CD4-positive, alpha-beta T cell treated with Interleukin-21 for 1 hour (primary cell): ENCODE measurements at regions not wholly inside any gene's neighbourhood (a gene's known extent, or its start where the extent isn't known, plus 50 kb on each side); places are given as distances from the start of the nearest gene placed in this dataset.
"Not testable (repeated sequence)": the region's sequence is repeated elsewhere in the genome, so short reads cannot be mapped to it uniquely, and the experiment has no call there.

Experiments
- DNase-seq: peaks from one replicate; pipeline ENCODE4 v3.0.0-alpha.2; 2020

- no peak for DNase-seq
These were observed 441.8 kb upstream of the MKI67 start for GRCh38 chr10:128568041-128568440.

DNA sequence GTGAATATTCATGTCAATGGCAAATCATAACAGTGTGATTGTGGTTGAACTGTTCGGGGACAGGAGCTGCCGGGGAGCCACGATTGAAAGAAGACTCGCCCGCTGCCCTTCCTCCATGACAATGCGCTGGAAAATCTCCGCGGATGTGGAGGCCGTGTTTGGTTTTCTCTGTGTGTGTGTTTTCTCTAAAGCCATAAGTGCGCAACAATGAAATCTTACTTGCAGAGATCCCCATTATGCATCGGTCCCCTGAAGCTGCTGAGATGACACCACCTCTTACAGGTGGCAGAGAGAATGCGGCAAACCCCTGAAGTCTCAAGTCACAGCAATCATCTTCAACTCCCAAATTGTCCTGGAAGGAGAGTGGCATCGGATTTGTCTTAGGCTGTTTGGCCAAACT lies 442.3 kb upstream of the MKI67 start:
- no peak for DNase-seq

DNA sequence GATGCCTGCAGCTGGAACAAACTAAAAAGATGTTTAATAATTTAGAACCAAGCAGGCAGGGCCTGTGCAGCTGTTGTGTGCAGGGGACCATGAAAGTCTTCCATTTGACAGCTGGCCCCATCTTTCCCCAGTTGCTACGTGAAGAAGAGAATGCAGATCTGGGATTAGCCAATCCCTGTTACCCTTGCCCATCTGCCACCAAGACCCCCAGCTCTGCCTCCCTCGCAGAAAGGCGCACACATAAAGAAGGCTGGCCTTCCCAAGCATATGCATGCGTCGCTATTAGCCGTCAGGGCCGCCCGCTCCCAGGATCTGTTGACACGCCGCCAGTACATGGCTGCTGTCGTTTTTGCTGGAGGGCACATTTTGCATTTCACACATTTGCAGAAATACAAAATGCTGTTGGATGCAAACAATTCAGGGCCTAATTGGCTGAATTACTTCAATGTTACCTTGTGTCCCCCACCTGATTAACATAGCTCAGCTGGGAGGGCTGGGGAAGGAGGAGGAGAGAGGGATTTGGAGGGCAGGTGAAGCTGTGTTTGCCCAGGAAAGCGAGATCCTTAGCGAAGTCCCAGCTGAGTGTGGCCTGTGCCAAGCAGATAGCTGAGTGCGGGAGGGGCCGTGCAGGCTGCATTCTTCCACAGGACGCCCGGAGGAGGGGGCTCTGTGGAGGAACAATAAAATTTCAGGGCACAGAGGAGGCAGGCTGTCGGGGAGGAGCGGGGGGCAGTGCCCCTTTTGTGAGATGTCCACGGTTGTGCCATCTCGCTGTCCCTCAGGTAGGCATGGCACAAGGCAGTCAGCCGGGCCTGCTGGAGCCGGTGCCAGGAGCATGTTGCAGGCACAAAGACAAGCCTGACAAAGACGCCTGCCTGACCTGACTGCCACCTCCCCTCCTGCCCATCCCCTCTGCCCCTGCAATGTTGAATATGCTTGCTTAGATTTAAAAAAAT lies 443.0 kb upstream of the MKI67 start:
- no peak for DNase-seq

DNA sequence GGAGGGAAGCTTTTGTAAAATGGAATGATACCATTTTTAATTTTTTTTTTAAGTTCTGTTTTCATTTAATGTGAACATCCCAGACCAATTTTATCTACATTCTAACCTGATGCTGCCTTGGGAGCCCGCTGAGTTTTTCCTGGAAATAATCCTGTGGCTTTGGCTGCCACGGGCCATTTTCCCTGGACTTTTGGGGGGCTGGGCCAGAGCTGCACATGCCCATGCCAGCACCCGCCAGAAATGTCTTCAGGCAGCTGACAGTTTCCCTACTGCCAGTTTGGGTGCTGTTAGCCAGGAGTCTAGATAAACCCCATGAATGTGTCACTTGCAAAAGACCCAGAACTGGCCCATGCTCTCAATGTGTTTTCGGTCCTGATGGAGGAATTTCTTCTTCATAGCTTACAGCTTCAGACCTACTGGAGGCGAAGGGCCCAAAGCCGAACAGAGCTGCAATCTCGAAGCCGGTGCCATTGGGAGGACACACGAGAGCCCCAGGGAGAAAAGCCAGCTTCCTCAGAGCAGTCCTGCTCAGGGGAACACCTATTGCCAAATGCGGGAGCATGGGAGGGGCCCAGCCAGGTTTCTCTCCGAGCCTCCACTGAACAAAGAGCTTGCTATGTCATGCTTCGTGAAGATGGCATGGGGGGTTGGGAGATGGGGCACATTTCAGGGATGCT lies 444.2 kb upstream of the MKI67 start:
- DNase-seq = no peak

DNA sequence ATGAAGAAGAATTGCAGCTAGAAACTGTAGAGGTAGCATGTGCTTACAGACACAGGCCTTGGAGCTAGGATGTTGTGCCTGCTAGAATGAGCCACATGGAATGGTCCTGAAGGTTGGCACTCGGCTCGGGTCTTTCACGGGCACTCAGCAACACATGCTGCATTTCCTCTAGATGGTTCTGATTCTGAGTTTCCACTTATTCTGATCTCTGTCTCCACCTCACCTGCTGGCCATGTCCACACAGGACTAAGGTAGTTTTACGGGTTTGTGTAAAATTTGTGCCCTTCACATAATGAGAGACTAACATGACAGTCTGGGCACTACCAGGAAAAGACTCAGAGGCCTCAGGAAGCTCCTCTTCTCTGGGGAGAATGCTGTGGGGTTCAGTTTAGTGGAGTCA lies 444.8 kb upstream of the MKI67 start:
- DNase-seq = no peak

DNA sequence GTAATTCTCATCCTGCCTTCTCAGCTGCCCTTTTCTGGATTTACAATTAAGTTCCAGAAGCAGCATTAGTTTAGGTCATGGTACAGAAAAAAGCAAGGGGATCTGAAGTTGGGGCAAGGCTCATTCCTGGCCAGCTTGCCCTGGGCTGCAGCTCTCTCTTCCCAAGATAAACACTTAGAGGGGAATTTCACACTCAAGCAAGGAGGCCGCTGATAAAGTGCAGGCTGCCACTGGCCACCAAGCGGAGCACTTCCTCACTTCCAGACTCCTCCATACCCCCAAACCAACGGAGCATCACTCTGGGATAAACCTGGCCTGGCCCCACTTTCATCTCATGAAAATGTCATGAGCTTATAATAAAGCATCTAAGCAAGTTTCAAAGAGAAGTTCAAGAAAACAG lies 445.5 kb upstream of the MKI67 start:
- DNase-seq = no peak

- no peak for DNase-seq
These were observed 446.5 kb upstream of the MKI67 start for GRCh38 chr10:128572696-128573095.

DNA sequence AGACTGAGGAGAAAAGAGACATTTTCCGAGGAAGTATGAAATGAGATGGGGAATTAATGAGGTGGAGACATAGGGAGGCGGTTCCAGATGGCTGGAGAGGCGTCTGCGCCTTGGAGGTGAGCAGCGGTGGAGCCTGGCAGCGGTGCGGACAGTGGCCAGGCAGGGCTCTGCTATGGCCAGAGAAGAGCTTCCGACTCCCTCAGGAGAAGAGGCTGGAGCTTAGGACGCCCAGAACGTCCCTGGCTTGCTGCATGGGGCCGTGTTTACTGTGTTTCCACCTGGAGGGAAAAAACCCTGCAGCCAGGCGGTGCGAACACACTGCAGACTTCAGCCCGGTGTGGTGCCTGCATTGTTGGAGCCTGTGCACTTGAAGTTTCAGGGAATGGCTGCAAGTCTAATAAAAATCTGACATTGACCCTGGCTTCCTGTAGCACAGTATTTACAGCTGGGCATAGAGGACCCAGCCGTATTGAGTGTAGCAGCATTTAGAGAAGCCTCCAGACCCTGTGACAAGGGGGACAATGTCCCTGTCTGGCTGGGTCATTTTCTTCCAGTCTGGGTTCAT lies 447.1 kb upstream of the MKI67 start:
- no peak for DNase-seq

- no peak for DNase-seq
These were observed 447.8 kb upstream of the MKI67 start for GRCh38 chr10:128573986-128574385.

GRCh38 chr10:128574581-128575210 lies 448.5 kb upstream of the MKI67 start:
- no peak for DNase-seq

DNA sequence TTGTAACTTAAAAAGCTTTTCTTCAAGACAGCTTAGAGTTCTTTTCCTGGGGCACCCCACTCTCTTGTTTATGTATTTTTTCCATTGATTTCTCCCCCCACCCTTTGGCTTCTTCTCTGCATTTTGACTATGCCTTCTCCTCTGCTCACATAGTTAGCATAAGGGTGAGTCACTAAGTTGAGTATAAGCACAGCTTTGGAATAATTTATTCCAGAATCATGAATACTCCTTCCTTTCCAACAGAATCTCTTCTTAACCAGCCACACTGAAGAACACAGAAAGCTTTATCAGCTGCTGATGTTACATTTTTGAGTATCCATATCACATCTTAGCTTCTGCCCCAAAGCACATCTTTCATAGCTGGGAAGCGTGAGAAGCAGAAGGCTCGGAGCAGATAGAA lies 449.5 kb upstream of the MKI67 start:
- no peak for DNase-seq

- no peak for DNase-seq
These were observed 450.1 kb upstream of the MKI67 start for GRCh38 chr10:128576336-128576735.

- DNase-seq = no peak
These were observed 450.9 kb upstream of the MKI67 start for GRCh38 chr10:128576943-128577670.

DNA sequence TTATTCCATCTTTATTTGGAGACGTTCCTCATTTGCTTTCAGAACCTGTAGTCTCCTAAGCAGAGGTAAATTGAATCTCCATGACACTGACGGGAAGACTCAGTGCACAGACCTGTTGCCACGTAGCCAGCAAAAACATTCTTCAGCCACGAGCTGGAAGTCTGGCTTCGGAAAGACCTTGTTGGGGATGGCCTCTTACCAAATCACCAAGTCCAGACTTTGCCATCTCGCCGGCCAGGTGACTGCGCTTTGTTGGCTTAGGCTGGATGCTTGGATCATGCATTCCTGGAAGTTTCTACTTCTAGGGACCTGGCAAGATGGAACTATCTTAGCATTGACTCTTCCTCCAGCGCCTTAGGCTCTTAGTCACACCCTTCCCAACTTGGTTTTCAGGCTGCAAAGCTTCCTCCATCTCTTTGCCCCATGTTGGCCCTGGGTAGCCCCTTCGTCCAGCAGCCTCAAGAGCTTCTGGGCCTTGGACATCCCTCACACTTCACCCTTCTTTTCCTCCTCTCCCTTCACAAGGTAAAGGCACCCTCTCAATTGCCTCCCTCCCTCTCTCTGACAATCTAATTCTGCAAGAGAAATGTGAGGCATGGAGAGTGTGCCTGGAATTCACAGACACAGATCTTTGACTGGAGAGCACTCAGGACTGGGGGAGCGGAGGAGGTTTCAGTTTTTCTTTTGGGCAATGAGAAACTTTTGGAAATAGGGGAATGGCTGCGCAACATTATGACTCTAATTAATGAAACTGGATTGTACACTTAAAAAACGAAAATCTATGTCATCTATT lies 451.9 kb upstream of the MKI67 start:
- DNase-seq = no peak

DNA sequence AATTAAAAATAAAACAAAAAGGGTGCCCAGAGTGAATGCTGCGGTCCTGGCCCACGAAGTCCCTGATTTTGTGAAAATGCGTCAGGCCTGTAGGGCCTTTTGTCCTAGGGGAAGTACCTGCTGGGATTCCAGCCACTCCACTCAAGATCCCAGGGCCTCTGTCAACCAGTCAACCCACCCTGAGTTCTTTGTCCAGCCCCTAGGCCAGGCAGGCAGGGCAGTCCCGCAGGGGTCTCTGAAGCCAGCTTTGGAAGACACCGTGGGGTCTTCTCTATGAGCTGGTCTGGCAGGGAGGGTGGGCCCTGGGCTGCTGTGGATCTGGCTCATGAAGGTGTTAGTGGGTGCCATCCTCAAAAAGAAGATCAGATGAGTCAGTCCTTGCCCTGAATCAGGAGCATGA lies 452.5 kb upstream of the MKI67 start:
- DNase-seq = no peak

DNA sequence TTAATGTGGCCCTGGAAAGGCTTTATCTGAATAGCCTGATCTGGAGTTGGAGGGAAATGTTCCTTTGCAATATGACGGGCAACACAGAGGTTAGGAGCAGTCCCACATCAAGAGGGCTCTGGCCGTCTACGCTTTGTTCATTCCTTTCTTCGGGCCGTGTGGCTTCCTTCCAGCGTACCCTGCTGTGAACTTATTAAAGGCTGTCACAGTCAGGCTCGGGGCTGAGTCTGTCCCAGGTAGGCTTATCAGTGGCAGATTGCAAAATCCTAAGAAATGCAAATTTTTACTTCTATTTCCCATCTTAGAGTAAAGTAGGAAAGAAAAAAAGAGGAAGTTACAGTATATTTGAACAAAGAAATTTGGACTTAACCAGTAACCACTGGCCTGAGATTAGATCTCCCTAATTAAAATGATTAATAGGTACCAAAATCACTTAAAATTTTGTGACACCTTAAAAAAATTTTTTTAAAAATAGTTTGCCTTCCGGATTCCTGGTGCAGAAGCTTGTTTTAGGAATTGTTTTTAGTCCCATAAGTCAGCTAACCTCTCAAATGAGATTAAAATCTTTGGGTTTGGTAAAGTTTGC lies 453.1 kb upstream of the MKI67 start:
- DNase-seq = no peak

- no peak for DNase-seq
These were observed 453.7 kb upstream of the MKI67 start for GRCh38 chr10:128579901-128580300.

DNA sequence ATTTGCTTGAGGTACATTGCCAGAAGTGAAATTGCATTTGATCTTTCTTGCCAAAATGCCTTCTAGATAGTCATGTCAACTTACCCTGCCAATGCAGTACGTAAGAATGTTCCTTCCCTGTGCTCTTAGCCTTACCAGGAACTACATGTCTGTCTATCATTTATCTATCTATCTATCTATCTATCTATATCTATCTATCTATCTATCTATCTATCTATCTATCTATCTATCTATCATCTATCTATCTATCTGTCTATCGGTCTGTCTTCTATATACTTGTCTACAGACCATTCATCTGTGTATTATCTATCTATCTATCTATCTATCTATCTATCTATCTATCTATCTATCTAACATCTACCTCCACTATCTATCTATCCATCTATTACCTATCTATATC lies 456.9 kb upstream of the MKI67 start:
- DNase-seq = not testable (repeated sequence)

GRCh38 chr10:128586599-128586998 lies 460.4 kb upstream of the MKI67 start:
- not testable (repeated sequence) for DNase-seq

GRCh38 chr10:128587689-128588088 lies 461.5 kb upstream of the MKI67 start:
- DNase-seq = no peak

DNA sequence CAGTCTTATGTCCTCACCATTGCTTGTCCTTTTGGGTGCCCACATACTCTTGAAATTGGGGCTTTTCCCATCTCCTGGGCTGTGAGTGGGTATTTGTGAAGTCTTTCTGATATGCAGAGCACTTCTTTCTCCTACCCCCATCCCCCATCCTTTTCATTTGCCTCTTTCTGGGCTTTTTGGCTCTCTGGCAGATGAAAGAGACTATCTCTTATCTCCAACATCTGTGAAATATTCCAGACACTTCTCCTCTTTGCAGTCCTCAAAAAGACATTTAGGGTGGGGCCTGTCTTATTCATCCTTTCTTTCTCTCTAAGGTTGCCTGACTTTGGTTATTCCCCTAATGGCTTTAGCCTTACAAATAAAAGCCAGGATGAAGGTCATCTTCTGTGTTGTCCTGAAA lies 462.2 kb upstream of the MKI67 start:
- no peak for DNase-seq

- no peak for DNase-seq
These were observed 468.5 kb upstream of the MKI67 start for GRCh38 chr10:128594688-128595087.
